AG09319 (cell line): ENCODE measurements at regions not wholly inside any gene's neighbourhood (a gene's known extent, or its start where the extent isn't known, plus 50 kb on each side); places are given as distances from the start of the nearest gene placed in this dataset.

Source experiments
- DNase-seq: peaks from one replicate; pipeline ENCODE4 v3.0.0-alpha.2; 2010; ENCODE audit warnings: low read depth; ENCODE audit errors: extremely low read depth
- TF ChIP-seq, protein P1 (sequence below): IDR thresholded peaks from 2 replicates; pipeline ENCODE4 v1.5.1; 2011; ENCODE audit warnings: low read depth, mild to moderate bottlenecking, inconsistent platforms, low read length, moderate library complexity

- DNase-seq: no peak
- TF ChIP-seq, protein P1, sequence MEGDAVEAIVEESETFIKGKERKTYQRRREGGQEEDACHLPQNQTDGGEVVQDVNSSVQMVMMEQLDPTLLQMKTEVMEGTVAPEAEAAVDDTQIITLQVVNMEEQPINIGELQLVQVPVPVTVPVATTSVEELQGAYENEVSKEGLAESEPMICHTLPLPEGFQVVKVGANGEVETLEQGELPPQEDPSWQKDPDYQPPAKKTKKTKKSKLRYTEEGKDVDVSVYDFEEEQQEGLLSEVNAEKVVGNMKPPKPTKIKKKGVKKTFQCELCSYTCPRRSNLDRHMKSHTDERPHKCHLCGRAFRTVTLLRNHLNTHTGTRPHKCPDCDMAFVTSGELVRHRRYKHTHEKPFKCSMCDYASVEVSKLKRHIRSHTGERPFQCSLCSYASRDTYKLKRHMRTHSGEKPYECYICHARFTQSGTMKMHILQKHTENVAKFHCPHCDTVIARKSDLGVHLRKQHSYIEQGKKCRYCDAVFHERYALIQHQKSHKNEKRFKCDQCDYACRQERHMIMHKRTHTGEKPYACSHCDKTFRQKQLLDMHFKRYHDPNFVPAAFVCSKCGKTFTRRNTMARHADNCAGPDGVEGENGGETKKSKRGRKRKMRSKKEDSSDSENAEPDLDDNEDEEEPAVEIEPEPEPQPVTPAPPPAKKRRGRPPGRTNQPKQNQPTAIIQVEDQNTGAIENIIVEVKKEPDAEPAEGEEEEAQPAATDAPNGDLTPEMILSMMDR: no peak
Observed at GRCh38 chr6:143595251-143596036, 82.3 kb upstream of the PHACTR2 start.

DNA sequence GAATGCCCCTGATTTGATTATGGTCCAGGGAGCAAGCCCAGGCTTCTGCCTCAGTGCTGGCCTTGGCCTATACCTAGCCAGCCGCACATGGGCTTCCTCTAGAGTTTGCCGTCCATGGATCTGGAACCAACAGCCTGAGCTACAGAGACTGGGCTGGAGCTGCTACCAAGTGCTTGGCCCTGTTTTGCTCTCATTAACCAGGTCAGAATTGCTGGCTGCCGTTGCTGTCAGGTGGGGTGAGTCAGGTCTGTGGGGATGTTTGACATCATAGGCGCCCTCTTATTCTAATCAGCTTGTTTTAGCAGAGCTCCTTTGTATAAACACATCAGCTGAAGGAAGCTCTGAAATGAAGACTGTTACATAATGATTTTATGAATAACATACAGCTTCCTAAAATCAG is 83.1 kb upstream of the PHACTR2 start:
- TF ChIP-seq, protein P1: no peak
- DNase-seq: no peak

DNA sequence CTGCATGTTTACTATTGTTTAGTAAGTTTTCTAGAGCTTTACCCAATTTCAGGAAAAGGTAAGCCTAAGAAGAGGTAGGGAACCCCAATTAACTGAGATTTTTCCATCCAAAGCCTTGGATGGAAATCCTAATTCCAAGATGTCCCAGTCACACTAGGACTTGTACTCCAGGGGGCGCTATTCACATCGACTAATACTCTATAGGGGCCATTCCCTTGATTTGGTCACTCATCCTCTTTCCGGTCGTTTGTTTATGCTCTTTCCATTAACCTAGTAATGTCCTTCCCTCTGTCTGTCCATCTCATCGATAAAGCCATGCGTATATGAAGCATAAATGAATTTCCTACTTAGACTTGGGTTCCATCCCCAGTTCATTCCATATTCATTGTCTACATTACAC is 80.8 kb upstream of the FUCA2 start:
- TF ChIP-seq, protein P1: no peak
- no peak for DNase-seq

- TF ChIP-seq, protein P1: no peak
- DNase-seq: no peak
Observed at GRCh38 chr6:143591441-143591840, 79.9 kb upstream of the FUCA2 start.

DNA sequence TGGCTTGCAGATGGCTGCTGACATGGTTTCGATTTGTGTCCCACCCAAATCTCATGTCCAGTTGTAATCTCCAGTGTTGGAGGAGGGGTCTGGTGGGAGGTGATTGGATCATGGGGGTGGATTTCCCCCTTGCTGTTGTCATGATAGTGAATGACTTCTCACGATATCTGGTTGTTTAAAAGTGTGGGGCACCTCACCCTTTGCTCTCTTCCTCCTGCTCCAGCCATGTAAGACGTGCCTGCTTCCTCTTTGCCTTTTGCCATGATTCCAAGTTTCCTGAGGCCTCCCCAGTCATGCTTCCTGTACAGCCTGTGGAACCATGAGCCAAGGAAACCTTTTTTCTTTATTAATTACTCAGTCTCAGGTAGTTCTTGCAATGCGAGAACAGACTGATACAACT is 77.6 kb upstream of the FUCA2 start:
- TF ChIP-seq, protein P1: no peak
- DNase-seq: no peak

DNA sequence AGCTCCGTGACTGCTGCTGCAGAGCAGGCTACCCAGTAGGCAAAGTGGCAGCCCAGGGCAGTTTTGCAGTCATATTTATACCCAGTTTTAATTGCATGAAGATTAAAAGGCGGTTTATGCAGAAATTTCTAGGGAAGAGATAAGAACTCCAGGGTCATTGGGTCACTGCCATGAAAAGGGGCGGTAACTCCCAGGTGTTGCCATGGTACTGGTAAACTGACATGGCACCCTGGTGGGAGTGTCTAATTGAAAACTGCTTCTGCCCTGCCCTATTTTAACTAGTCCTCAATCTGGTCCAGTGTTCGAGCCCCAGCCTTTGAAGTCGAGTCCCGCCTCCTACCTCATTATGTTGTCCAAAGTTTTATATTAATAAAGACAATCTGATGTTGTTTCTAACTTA is 75.0 kb upstream of the FUCA2 start:
- no peak for DNase-seq
- TF ChIP-seq, protein P1: no peak

DNA sequence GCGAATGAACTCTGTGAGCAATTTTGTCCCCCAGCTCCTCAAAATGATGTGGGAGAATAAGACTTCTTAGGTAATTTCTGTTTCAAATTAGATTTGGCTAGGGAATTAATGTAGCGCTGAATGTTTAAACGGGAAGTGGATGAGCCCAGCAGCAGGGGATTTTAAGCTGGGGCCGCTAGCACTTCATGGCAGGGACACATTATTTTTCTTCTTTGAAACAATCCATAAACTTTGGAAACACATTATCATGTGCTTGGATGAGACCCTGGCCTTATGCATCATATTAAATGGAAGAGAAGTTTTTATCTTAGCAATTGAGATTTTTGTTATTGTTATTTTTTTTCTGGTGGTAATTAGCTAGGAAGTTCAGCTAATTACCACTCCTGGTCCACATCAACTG is 74.2 kb upstream of the FUCA2 start:
- TF ChIP-seq, protein P1: no peak
- no peak for DNase-seq
